A549 (cell line): ENCODE measurements at regions not wholly inside any gene's neighbourhood (a gene's known extent, or its start where the extent isn't known, plus 50 kb on each side); places are given as distances from the start of the nearest gene placed in this dataset.

Experiments used
- ATAC-seq, 2 experiments: fragments of 200-7000 bp in 1 of 2; fragments of >200 bp in 1 of 2; cut with Nextera tagmentation in 1 of 2; cut with Tn5 transposase in 1 of 2; 3 replicates each; pipeline versions ENCODE4 v1.8.0 to v1.9.1; 2018 to 2020; ENCODE audit warnings: mild to moderate bottlenecking in 1 of 2, moderate library complexity in 1 of 2
- CTCF ChIA-PET: fragments of 300-600 bp; sonication (Branson Sonifier 250); formaldehyde crosslinking; extraction: SDS; loops from one replicate; lab custom pipeline; 2021; ENCODE audit warnings: antibody characterized with exemption, inconsistent platforms; lab: Yijun Ruan, JAX
- POLR2A ChIA-PET: fragments of 350-600 bp; formaldehyde crosslinking; extraction: SDS; loops from one replicate; lab custom pipeline; 2021; ENCODE audit warnings: antibody characterized with exemption, inconsistent platforms; lab: Yijun Ruan, JAX
- DNase-seq, 2 experiments: peaks; one replicate each; pipeline versions ENCODE4 v3.0.0 to v3.0.0-alpha.2; 2011 to 2016; ENCODE audit warnings: low read depth in 1 of 2, low spot score in 1 of 2
- FAIRE-seq: peaks from 2 replicates; lab custom pipeline; 2011; peaks lifted over from hg19 to GRCh38; lab: Jason Lieb, UNC
- H3K27ac ChIP-seq, 2 experiments: fragments of >200 bp; sonication (Bioruptor Twin); formaldehyde crosslinking; 3 replicates each; pipeline ENCODE4 v1.5.1; 2016 to 2017
- H3K4me1 ChIP-seq: fragments of >200 bp; sonication (Bioruptor Twin); formaldehyde crosslinking; 3 replicates; pipeline ENCODE4 v1.6.1; 2016
- H3K4me2 ChIP-seq: fragments of >200 bp; sonication (Bioruptor Twin); formaldehyde crosslinking; 3 replicates; pipeline ENCODE4 v1.6.1; 2016
- H3K4me3 ChIP-seq: fragments of >200 bp; sonication (Bioruptor Twin); formaldehyde crosslinking; 3 replicates; pipeline ENCODE4 v1.5.1; 2016
- H3K9me3 ChIP-seq: fragments of >200 bp; sonication (Bioruptor Twin); formaldehyde crosslinking; 3 replicates; pipeline ENCODE4 v1.6.1; 2016
- CEBPB ChIP-seq, 2 experiments: fragments of >200 bp in 1 of 2; sonication (Bioruptor Twin) in 1 of 2; formaldehyde crosslinking in 1 of 2; IDR thresholded peaks; 2 replicates each; pipeline ENCODE4 v1.6.1; 2012 to 2016
- CHD2 ChIP-seq: fragments of 150-350 bp; IDR thresholded peaks from 2 replicates; pipeline ENCODE4 v1.6.1; 2014; ENCODE audit warnings: low read length; ENCODE audit not compliant: partially characterized antibody
- EP300 ChIP-seq, 2 experiments: fragments of >200 bp; sonication (Bioruptor Twin); formaldehyde crosslinking; IDR thresholded peaks; 2 replicates in 1 of 2; 3 replicates in 1 of 2; pipeline ENCODE4 v1.6.1; 2016 to 2017
- FOSB ChIP-seq: fragments of 250-450 bp; sonication (Bioruptor Pico); IDR thresholded peaks from 2 replicates; pipeline ENCODE4 v1.5.0; 2020; ENCODE audit warnings: mild to moderate bottlenecking, moderate library complexity
- FOSL2 ChIP-seq, 2 experiments: fragments of 450-650 bp in 1 of 2; fragments of >200 bp in 1 of 2; sonication (Bioruptor Twin) in 1 of 2; formaldehyde crosslinking; IDR thresholded peaks; 2 replicates each; pipeline versions ENCODE4 v1.5.0 to v1.6.1; 2016 to 2020; ENCODE audit warnings: mild to moderate bottlenecking in 1 of 2, moderate library complexity in 1 of 2
- GATA3 ChIP-seq: IDR thresholded peaks from 2 replicates; pipeline ENCODE4 v1.6.1; 2012; ENCODE audit warnings: borderline replicate concordance
- HOXA7 ChIP-seq: fragments of 250-450 bp; sonication (Bioruptor Pico); IDR thresholded peaks from 2 replicates; pipeline ENCODE4 v1.5.0; 2020; ENCODE audit warnings: mild to moderate bottlenecking, moderate library complexity
- JUN ChIP-seq, 2 experiments: fragments of >200 bp; sonication (Bioruptor Twin); formaldehyde crosslinking; IDR thresholded peaks; 2 replicates in 1 of 2; 3 replicates in 1 of 2; pipeline ENCODE4 v1.6.1; 2016 to 2017
- JUNB ChIP-seq: fragments of >200 bp; sonication (Bioruptor Twin); formaldehyde crosslinking; IDR thresholded peaks from 2 replicates; pipeline ENCODE4 v1.6.1; 2016
- NPAS2 ChIP-seq: fragments of 250-450 bp; sonication (Bioruptor Pico); IDR thresholded peaks from 2 replicates; pipeline ENCODE4 v1.8.0; 2022; ENCODE audit warnings: mild to moderate bottlenecking, moderate library complexity, borderline replicate concordance
- RFX5 ChIP-seq: fragments of 450-650 bp; IDR thresholded peaks from 2 replicates; pipeline ENCODE4 v1.7.1; 2014; ENCODE audit warnings: antibody characterized with exemption, mild to moderate bottlenecking, moderate library complexity
- RNF2 ChIP-seq: fragments of 200-600 bp; sonication (generic); IDR thresholded peaks from 2 replicates; pipeline ENCODE4 v1.6.1; 2016; ENCODE audit warnings: low read depth, mild to moderate bottlenecking, antibody characterized with exemption, moderate library complexity, borderline replicate concordance
- TP53 ChIP-seq: fragments of 250-450 bp; sonication (Bioruptor Pico); IDR thresholded peaks from 2 replicates; pipeline ENCODE4 v1.5.0; 2021; ENCODE audit warnings: mild to moderate bottlenecking, moderate library complexity
- ZSCAN20 ChIP-seq: fragments of 250-450 bp; sonication (Bioruptor Pico); IDR thresholded peaks from 2 replicates; pipeline ENCODE4 v1.8.0; 2022; ENCODE audit warnings: mild to moderate bottlenecking, moderate library complexity
- WGBS: methylation state at CpG from one replicate; pipeline ENCODE4 v1.1.6; 2017; ENCODE audit errors: missing lambda C conversion rate; 5-methylcytosine and 5-hydroxymethylcytosine counted together
- TF ChIP-seq, protein P1 (sequence below): fragments of >200 bp; sonication (Bioruptor Twin); formaldehyde crosslinking; IDR thresholded peaks from 3 replicates; pipeline ENCODE4 v1.5.1; 2016
- TF ChIP-seq, protein P2 (sequence below): fragments of >200 bp; sonication (Bioruptor Twin); formaldehyde crosslinking; IDR thresholded peaks from 3 replicates; pipeline ENCODE4 v1.6.1; 2016
- TF ChIP-seq, protein P3 (sequence below): IDR thresholded peaks from 2 replicates; pipeline ENCODE4 v1.6.1; 2012
- TF ChIP-seq, protein P4 (sequence below): fragments of 250-450 bp; sonication (Bioruptor Pico); IDR thresholded peaks from 2 replicates; pipeline ENCODE4 v1.5.0; 2020; ENCODE audit warnings: low read depth, mild to moderate bottlenecking, moderate library complexity
- TF ChIP-seq, protein P5 (sequence below): IDR thresholded peaks from 2 replicates; pipeline ENCODE4 v1.6.1; 2012
- TF ChIP-seq, protein P6 (sequence below): fragments of 450-650 bp; IDR thresholded peaks from 2 replicates; pipeline ENCODE4 v1.6.1; 2014; ENCODE audit warnings: antibody characterized with exemption

DNA sequence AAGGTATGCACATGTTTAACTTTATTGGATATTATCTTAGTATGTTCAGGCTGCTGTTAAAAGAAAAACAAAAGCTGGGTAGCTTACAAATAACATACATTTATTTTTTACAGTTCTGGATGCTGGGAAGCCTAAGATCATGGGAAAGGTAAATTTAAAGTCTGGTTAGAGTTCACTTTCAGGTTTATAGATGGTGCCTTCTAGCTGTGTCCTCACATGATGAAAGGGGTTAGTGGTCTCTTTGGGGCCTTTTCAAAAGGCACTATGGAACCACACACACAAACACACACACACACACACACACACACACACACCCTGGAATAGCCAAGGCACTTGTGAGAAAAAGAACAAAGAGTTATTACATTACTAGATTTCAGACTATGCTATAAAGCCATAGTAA, 805.8 kb upstream of the GJE1 start:
- peaks cover 17% of the 10 kb centered on the region; the same call in 2 of the 3 replicates for H3K4me1 ChIP-seq
- ChIA-PET CTCF (no interaction called here), POLR2A (no interaction called here)
- H3K4me3 ChIP-seq: peak overlapping the region; percentile 28; the same call in 1 of the 3 replicates
- FAIRE-seq (no peak), ATAC-seq (peak; percentile 37 to 58; a peak in 4 of 6 replicates), DNase-seq (no peak)
- TF ChIP-seq ZSCAN20 (CRISPR knock-in tag) (no peak), RNF2 (no peak), TP53 (no peak)
- TF ChIP-seq, protein P1, sequence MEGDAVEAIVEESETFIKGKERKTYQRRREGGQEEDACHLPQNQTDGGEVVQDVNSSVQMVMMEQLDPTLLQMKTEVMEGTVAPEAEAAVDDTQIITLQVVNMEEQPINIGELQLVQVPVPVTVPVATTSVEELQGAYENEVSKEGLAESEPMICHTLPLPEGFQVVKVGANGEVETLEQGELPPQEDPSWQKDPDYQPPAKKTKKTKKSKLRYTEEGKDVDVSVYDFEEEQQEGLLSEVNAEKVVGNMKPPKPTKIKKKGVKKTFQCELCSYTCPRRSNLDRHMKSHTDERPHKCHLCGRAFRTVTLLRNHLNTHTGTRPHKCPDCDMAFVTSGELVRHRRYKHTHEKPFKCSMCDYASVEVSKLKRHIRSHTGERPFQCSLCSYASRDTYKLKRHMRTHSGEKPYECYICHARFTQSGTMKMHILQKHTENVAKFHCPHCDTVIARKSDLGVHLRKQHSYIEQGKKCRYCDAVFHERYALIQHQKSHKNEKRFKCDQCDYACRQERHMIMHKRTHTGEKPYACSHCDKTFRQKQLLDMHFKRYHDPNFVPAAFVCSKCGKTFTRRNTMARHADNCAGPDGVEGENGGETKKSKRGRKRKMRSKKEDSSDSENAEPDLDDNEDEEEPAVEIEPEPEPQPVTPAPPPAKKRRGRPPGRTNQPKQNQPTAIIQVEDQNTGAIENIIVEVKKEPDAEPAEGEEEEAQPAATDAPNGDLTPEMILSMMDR: no peak
- peak overlapping the region; percentile 68 for H3K27ac ChIP-seq
- H3K4me2 ChIP-seq: peak overlapping the region; percentile 72
- no peaks in the 10 kb centered on the region for H3K9me3 ChIP-seq

DNA sequence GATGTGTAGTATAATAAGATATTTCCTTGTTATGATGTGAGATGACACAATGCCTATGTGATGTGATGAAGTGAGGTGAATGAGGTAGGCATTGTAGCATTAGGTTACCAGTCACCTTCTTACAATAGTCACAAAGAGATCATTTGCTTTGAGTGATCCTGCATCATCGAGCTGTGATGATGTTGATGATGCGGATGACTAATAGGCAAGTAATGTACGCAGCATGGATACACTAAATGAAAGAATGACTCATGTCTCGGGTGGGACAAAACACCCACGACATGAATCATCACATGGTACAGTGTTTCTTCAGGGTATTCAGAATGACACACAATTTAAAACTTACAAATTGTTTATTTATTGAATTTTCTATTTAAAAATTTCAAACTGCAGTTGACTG, 806.3 kb upstream of the GJE1 start:
- peak overlapping the region; percentile 28; the same call in 1 of the 3 replicates for H3K4me3 ChIP-seq
- DNase-seq (peak; percentile 34 to 94), ATAC-seq (peak; percentile 100), FAIRE-seq (peak; percentile 70)
- WGBS: 0% methylated on average over 5 of the region's 5 CpGs
- H3K4me2 ChIP-seq: peak overlapping the region; percentile 72
- TF ChIP-seq GATA3 (peak; percentile 78), EP300 (IDR thresholded peaks at IDR 0.05) (peak in 1 of 2 experiments; percentile 54; a peak in 2 of 5 replicates), JUNB (peak; percentile 95), CHD2 (no peak), CEBPB (IDR thresholded peaks at IDR 0.05) (peak in 1 of 2 experiments; percentile 59; a peak in 1 of 4 replicates), FOSL2 (IDR thresholded peaks at IDR 0.05) (peak; percentile 98), FOSL2 (CRISPR knock-in tag; IDR thresholded peaks at IDR 0.05) (peak; percentile 100), FOSB (CRISPR knock-in tag) (no peak), RFX5 (no peak), HOXA7 (CRISPR knock-in tag) (no peak), JUN (IDR thresholded peaks at IDR 0.05) (peak; percentile 49 to 75; a peak in 2 of 5 replicates), NPAS2 (CRISPR knock-in tag) (no peak)
- TF ChIP-seq, protein P2, sequence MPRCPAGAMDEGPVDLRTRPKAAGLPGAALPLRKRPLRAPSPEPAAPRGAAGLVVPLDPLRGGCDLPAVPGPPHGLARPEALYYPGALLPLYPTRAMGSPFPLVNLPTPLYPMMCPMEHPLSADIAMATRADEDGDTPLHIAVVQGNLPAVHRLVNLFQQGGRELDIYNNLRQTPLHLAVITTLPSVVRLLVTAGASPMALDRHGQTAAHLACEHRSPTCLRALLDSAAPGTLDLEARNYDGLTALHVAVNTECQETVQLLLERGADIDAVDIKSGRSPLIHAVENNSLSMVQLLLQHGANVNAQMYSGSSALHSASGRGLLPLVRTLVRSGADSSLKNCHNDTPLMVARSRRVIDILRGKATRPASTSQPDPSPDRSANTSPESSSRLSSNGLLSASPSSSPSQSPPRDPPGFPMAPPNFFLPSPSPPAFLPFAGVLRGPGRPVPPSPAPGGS: peak; percentile 43; the same call in 1 of the 3 replicates
- TF ChIP-seq, protein P3, sequence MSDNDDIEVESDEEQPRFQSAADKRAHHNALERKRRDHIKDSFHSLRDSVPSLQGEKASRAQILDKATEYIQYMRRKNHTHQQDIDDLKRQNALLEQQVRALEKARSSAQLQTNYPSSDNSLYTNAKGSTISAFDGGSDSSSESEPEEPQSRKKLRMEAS: peak; percentile 66
- TF ChIP-seq, protein P4, sequence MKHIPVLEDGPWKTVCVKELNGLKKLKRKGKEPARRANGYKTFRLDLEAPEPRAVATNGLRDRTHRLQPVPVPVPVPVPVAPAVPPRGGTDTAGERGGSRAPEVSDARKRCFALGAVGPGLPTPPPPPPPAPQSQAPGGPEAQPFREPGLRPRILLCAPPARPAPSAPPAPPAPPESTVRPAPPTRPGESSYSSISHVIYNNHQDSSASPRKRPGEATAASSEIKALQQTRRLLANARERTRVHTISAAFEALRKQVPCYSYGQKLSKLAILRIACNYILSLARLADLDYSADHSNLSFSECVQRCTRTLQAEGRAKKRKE (CRISPR knock-in tag): no peak
- TF ChIP-seq, protein P5, sequence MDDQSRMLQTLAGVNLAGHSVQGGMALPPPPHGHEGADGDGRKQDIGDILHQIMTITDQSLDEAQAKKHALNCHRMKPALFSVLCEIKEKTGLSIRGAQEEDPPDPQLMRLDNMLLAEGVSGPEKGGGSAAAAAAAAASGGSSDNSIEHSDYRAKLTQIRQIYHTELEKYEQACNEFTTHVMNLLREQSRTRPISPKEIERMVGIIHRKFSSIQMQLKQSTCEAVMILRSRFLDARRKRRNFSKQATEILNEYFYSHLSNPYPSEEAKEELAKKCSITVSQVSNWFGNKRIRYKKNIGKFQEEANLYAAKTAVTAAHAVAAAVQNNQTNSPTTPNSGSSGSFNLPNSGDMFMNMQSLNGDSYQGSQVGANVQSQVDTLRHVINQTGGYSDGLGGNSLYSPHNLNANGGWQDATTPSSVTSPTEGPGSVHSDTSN: no peak
- TF ChIP-seq, protein P6, sequence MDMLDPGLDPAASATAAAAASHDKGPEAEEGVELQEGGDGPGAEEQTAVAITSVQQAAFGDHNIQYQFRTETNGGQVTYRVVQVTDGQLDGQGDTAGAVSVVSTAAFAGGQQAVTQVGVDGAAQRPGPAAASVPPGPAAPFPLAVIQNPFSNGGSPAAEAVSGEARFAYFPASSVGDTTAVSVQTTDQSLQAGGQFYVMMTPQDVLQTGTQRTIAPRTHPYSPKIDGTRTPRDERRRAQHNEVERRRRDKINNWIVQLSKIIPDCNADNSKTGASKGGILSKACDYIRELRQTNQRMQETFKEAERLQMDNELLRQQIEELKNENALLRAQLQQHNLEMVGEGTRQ: 0 out of 2 replicates have a peak, but pooled peaks have one; percentile 11
- peaks cover 22% of the 10 kb centered on the region; the same call in 2 of the 3 replicates for H3K4me1 ChIP-seq
- ChIA-PET CTCF (no interaction called here), POLR2A (no interaction called here)
- H3K9me3 ChIP-seq: no peaks in the 10 kb centered on the region
- H3K27ac ChIP-seq: peak overlapping the region; percentile 68; a peak in 5 of 6 replicates
